HG03460 (cell line): ENCODE measurements at regions not wholly inside any gene's neighbourhood (a gene's known extent, or its start where the extent isn't known, plus 50 kb on each side); places are given as distances from the start of the nearest gene placed in this dataset.

ENCODE experiments used
- ATAC-seq: cut with Tn5 transposase; IDR thresholded peaks from one replicate; pipeline ENCODE4 v1.9.1; 2021; ENCODE audit not compliant: unreplicated experiment

GRCh38 chr11:11757909-11758308, 83.9 kb upstream of the USP47 start:
- ATAC-seq, result no peak

- ATAC-seq, result no peak
Observed at GRCh38 chr11:11756718-11757117, 85.1 kb upstream of the USP47 start.

- no peak for ATAC-seq
Observed at GRCh38 chr11:11755871-11756270, 85.9 kb upstream of the USP47 start.

- no peak for ATAC-seq
Observed at GRCh38 chr11:11752679-11753078, 89.1 kb upstream of the USP47 start.

- no peak for ATAC-seq
Observed at GRCh38 chr11:11750017-11750878, 91.5 kb upstream of the USP47 start.

- no peak for ATAC-seq
Observed at GRCh38 chr11:11748706-11749365, 92.9 kb upstream of the USP47 start.

GRCh38 chr11:11747570-11747969, 94.2 kb upstream of the USP47 start:
- no peak for ATAC-seq

- no peak for ATAC-seq
Observed at GRCh38 chr11:11746449-11746848, 95.3 kb upstream of the USP47 start.

- no peak for ATAC-seq
Observed at GRCh38 chr11:11743216-11743615, 98.6 kb upstream of the USP47 start.

GRCh38 chr11:11742486-11742885, 99.3 kb upstream of the USP47 start:
- ATAC-seq, result no peak

GRCh38 chr11:11740836-11741235, 100.9 kb upstream of the USP47 start:
- no peak for ATAC-seq

- ATAC-seq, result no peak
Observed at GRCh38 chr11:11740073-11740702, 101.6 kb upstream of the USP47 start.

- no peak for ATAC-seq
Observed at GRCh38 chr11:11738370-11738769, 103.4 kb upstream of the USP47 start.

GRCh38 chr11:11735586-11735985, 106.2 kb upstream of the USP47 start:
- no peak for ATAC-seq

- ATAC-seq, result no peak
Observed at GRCh38 chr11:11733246-11733747, 108.5 kb upstream of the USP47 start.

- no peak for ATAC-seq
Observed at GRCh38 chr11:11732116-11732515, 109.7 kb upstream of the USP47 start.

- no peak for ATAC-seq
Observed at GRCh38 chr11:11731311-11732083, 109.7 kb upstream of the GALNT18 start.

GRCh38 chr11:11728386-11728785, 106.6 kb upstream of the GALNT18 start:
- no peak for ATAC-seq

- no peak for ATAC-seq
Observed at GRCh38 chr11:11725438-11725837, 103.6 kb upstream of the GALNT18 start.

- no peak for ATAC-seq
Observed at GRCh38 chr11:11724994-11725393, 103.2 kb upstream of the GALNT18 start.

GRCh38 chr11:11722861-11723260, 101.1 kb upstream of the GALNT18 start:
- ATAC-seq, result no peak
